ENCODE measurements at regions not wholly inside any gene's neighbourhood (a gene's known extent, or its start where the extent isn't known, plus 50 kb on each side); places are given as distances from the start of the nearest gene placed in this dataset.
A peak's percentile ranks its signal among the peaks of the same experiment; 100 is the strongest.

DNA sequence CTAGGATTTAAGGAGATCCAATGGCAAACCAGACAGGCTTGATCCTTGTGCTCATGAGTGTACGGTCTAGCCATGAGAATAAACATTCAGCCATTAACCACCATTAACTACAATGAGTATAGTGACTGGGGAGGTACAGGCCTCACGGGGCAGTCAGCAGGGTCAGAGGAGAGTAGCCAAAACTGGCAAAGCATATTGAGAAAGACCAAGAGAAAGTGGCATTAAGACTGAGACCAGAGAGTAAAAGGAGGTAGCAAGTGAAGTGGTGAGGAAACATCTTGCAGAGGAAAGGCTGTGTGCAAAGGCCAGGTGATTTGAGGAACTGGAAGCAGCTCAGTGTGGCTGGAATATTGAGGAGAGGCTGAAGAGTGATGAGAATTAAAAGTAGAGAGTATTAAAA, 407.2 kb upstream of the LMCD1 start:
- Histone ChIP-seq H3K9me3 (ENCODE audit: control insufficient read depth in 2 of 3, insufficient read depth in 1 of 3, low read length in 3 of 3) (no peaks in the 10 kb centered on the region), H3K4me1 (ENCODE audit: control insufficient read depth in 2 of 3, insufficient read depth in 2 of 3, low read depth in 1 of 3, low read length in 3 of 3) (no peaks in the 10 kb centered on the region), H3K36me3 (ENCODE audit: control insufficient read depth in 2 of 3, insufficient read depth in 3 of 3, low read length in 3 of 3) (no peaks in the 10 kb centered on the region), H3K27me3 (ENCODE audit: control insufficient read depth, insufficient read depth, low read length) (no peaks in the 10 kb centered on the region), H3K27ac (ENCODE audit: low read depth in 2 of 2, low read length in 2 of 2) (no peak overlapping the region), H3K4me3 (ENCODE audit: low read length in 3 of 3) (no peak overlapping the region), H3K9ac (ENCODE audit: low read length in 3 of 3) (no peak overlapping the region)
- intact Hi-C loops (cut with DNase I), result no loop called here
- DNase-seq (no peak), FAIRE-seq (no peak)
- TF ChIP-seq, protein P1, sequence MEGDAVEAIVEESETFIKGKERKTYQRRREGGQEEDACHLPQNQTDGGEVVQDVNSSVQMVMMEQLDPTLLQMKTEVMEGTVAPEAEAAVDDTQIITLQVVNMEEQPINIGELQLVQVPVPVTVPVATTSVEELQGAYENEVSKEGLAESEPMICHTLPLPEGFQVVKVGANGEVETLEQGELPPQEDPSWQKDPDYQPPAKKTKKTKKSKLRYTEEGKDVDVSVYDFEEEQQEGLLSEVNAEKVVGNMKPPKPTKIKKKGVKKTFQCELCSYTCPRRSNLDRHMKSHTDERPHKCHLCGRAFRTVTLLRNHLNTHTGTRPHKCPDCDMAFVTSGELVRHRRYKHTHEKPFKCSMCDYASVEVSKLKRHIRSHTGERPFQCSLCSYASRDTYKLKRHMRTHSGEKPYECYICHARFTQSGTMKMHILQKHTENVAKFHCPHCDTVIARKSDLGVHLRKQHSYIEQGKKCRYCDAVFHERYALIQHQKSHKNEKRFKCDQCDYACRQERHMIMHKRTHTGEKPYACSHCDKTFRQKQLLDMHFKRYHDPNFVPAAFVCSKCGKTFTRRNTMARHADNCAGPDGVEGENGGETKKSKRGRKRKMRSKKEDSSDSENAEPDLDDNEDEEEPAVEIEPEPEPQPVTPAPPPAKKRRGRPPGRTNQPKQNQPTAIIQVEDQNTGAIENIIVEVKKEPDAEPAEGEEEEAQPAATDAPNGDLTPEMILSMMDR (IDR thresholded peaks at IDR 0.05; ENCODE audit: borderline replicate concordance, extremely low read depth, insufficient read depth), result no peak

DNA sequence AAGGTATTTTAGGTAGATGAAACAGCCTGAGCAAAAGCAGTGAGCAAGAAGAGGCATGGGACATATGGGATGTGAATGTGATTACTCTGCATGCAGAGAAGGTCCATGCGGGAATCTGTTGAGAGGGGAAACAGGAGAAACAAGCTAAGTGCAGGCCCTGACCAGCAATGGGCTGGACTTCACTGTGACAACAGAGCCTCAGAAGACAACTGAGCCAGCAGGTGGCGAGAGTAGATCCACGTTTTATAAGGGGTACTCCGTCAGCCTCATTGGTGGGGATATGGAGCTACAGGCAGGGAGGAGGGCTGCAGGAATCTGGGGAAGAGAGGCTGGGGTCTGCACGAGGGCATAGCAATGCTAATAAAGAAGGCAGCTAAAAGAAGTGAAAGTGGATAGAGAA, 405.9 kb upstream of the LMCD1 start:
- FAIRE-seq (no peak), DNase-seq (peak in 2 of 5 donors; percentile 17 to 33)
- Histone ChIP-seq H3K4me3 (ENCODE audit: low read length in 3 of 3) (no peak overlapping the region), H3K27me3 (ENCODE audit: control insufficient read depth, insufficient read depth, low read length) (no peaks in the 10 kb centered on the region), H3K4me1 (ENCODE audit: control insufficient read depth in 2 of 3, insufficient read depth in 2 of 3, low read depth in 1 of 3, low read length in 3 of 3) (no peaks in the 10 kb centered on the region), H3K36me3 (ENCODE audit: control insufficient read depth in 2 of 3, insufficient read depth in 3 of 3, low read length in 3 of 3) (no peaks in the 10 kb centered on the region), H3K27ac (ENCODE audit: low read depth in 2 of 2, low read length in 2 of 2) (no peak overlapping the region), H3K9me3 (ENCODE audit: control insufficient read depth in 2 of 3, insufficient read depth in 1 of 3, low read length in 3 of 3) (no peaks in the 10 kb centered on the region), H3K9ac (ENCODE audit: low read length in 3 of 3) (no peak overlapping the region)
- TF ChIP-seq, protein P1 (IDR thresholded peaks at IDR 0.05; ENCODE audit: borderline replicate concordance, extremely low read depth, insufficient read depth), result no peak
- intact Hi-C loops (cut with DNase I), result no loop called here

DNA sequence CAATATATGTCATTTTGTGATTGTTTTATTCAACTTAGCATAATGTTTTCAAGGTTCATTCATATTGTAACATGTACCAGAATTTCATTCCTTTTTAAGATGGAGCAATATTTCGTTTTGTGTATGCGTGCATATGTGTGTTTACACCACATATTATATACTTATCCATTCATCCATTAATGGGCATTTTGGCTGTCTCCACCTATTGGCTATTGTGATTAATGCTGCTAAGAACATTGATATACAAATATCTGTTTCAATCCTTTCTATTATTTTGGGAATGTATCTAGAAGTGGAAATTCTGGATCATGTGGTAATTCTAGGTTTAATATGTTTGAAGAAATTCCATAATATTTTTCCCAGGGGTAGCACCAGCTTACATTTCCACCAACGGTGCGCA, 403.9 kb upstream of the LMCD1 start:
- no peak for FAIRE-seq
- no peaks in the 10 kb centered on the region for H3K27me3 ChIP-seq (ENCODE audit: control insufficient read depth, insufficient read depth, low read length)
- H3K9ac ChIP-seq (ENCODE audit: low read length in 3 of 3), result no peak overlapping the region
- DNase-seq, result no peak
- no peak overlapping the region for H3K27ac ChIP-seq (ENCODE audit: low read depth in 2 of 2, low read length in 2 of 2)
- H3K4me3 ChIP-seq (ENCODE audit: low read length in 3 of 3), result no peak overlapping the region
- no peaks in the 10 kb centered on the region for H3K9me3 ChIP-seq (ENCODE audit: control insufficient read depth in 2 of 3, insufficient read depth in 1 of 3, low read length in 3 of 3)
- TF ChIP-seq, protein P1 (IDR thresholded peaks at IDR 0.05; ENCODE audit: borderline replicate concordance, extremely low read depth, insufficient read depth), result no peak
- H3K36me3 ChIP-seq (ENCODE audit: control insufficient read depth in 2 of 3, insufficient read depth in 3 of 3, low read length in 3 of 3), result no peaks in the 10 kb centered on the region
- intact Hi-C loops (cut with DNase I), result no loop called here
- no peaks in the 10 kb centered on the region for H3K4me1 ChIP-seq (ENCODE audit: control insufficient read depth in 2 of 3, insufficient read depth in 2 of 3, low read depth in 1 of 3, low read length in 3 of 3)

DNA sequence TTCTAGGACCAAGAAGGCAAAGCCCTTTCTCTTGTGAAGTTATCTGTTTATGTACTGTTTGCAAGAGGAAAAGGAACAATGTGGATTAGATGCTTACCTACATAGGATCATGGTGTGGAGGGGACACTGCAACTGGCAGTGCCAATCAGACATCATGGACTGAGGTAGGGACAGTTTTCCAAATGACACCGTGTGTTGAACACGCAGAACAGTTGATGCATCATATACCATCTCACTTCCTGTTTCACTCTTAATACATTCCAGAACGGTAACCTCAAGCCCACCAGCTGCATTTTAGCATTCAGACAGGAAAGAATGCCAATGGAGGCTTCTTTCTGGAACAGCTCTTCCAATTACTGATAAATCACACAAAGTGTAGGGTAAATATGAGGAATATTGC, 397.7 kb upstream of the LMCD1 start:
- intact Hi-C loops (cut with DNase I), result no loop called here
- TF ChIP-seq, protein P1 (IDR thresholded peaks at IDR 0.05; ENCODE audit: borderline replicate concordance, extremely low read depth, insufficient read depth), result no peak
- no peaks in the 10 kb centered on the region for H3K27me3 ChIP-seq (ENCODE audit: control insufficient read depth, insufficient read depth, low read length)
- H3K4me1 ChIP-seq (ENCODE audit: control insufficient read depth in 2 of 3, insufficient read depth in 2 of 3, low read depth in 1 of 3, low read length in 3 of 3), result no peaks in the 10 kb centered on the region
- H3K4me3 ChIP-seq (ENCODE audit: low read length in 3 of 3), result no peak overlapping the region
- no peaks in the 10 kb centered on the region for H3K9me3 ChIP-seq (ENCODE audit: control insufficient read depth in 2 of 3, insufficient read depth in 1 of 3, low read length in 3 of 3)
- no peak for DNase-seq
- no peak overlapping the region for H3K9ac ChIP-seq (ENCODE audit: low read length in 3 of 3)
- no peak overlapping the region for H3K27ac ChIP-seq (ENCODE audit: low read depth in 2 of 2, low read length in 2 of 2)
- H3K36me3 ChIP-seq (ENCODE audit: control insufficient read depth in 2 of 3, insufficient read depth in 3 of 3, low read length in 3 of 3), result no peaks in the 10 kb centered on the region
- no peak for FAIRE-seq

Data from kidney (tissue), 13 donors.